OCI-LY7 (cell line): ENCODE measurements at regions not wholly inside any gene's neighbourhood (a gene's known extent, or its start where the extent isn't known, plus 50 kb on each side); places are given as distances from the start of the nearest gene placed in this dataset.

Experiments
- CTCF ChIP-seq: fragments of 200-600 bp; sonication (generic); conservative IDR thresholded peaks from 2 replicates; pipeline ENCODE4 v1.5.1; 2014; ENCODE audit warnings: mild to moderate bottlenecking, antibody characterized with exemption, low read length, moderate library complexity, mixed read lengths
- EZH2phosphoT487 ChIP-seq: fragments of 200-600 bp; sonication (generic); IDR thresholded peaks from 2 replicates; pipeline ENCODE4 v1.6.1; 2018; ENCODE audit warnings: low read depth, borderline replicate concordance, mild to moderate bottlenecking, mixed run types, antibody characterized with exemption, low read length, moderate library complexity, mixed read lengths

- TF ChIP-seq CTCF (no peak), EZH2phosphoT487 (no peak)
Observed at GRCh38 chr7:24113506-24113905, 170.5 kb upstream of the NPY start.
